A549 (cell line): ENCODE measurements at regions not wholly inside any gene's neighbourhood (a gene's known extent, or its start where the extent isn't known, plus 50 kb on each side); places are given as distances from the start of the nearest gene placed in this dataset.
"Not testable (repeated sequence)": the region's sequence is repeated elsewhere in the genome, so short reads cannot be mapped to it uniquely, and the experiment has no call there.

ENCODE experiments used
- ATAC-seq, 2 experiments: fragments of 200-7000 bp in 1 of 2; fragments of >200 bp in 1 of 2; cut with Nextera tagmentation in 1 of 2; cut with Tn5 transposase in 1 of 2; 3 replicates each; pipeline versions ENCODE4 v1.8.0 to v1.9.1; 2018 to 2020; ENCODE audit warnings: mild to moderate bottlenecking in 1 of 2, moderate library complexity in 1 of 2
- CTCF ChIA-PET: fragments of 300-600 bp; sonication (Branson Sonifier 250); formaldehyde crosslinking; extraction: SDS; loops from one replicate; lab custom pipeline; 2021; ENCODE audit warnings: antibody characterized with exemption, inconsistent platforms; lab: Yijun Ruan, JAX
- POLR2A ChIA-PET: fragments of 350-600 bp; formaldehyde crosslinking; extraction: SDS; loops from one replicate; lab custom pipeline; 2021; ENCODE audit warnings: antibody characterized with exemption, inconsistent platforms; lab: Yijun Ruan, JAX
- DNase-seq, 2 experiments: peaks; one replicate each; pipeline versions ENCODE4 v3.0.0 to v3.0.0-alpha.2; 2011 to 2016; ENCODE audit warnings: low read depth in 1 of 2, low spot score in 1 of 2
- FAIRE-seq: peaks from 2 replicates; lab custom pipeline; 2011; peaks lifted over from hg19 to GRCh38; lab: Jason Lieb, UNC
- H3K27ac ChIP-seq, 2 experiments: fragments of >200 bp; sonication (Bioruptor Twin); formaldehyde crosslinking; 3 replicates each; pipeline ENCODE4 v1.5.1; 2016 to 2017
- H3K4me1 ChIP-seq: fragments of >200 bp; sonication (Bioruptor Twin); formaldehyde crosslinking; 3 replicates; pipeline ENCODE4 v1.6.1; 2016
- H3K4me2 ChIP-seq: fragments of >200 bp; sonication (Bioruptor Twin); formaldehyde crosslinking; 3 replicates; pipeline ENCODE4 v1.6.1; 2016
- H3K4me3 ChIP-seq: fragments of >200 bp; sonication (Bioruptor Twin); formaldehyde crosslinking; 3 replicates; pipeline ENCODE4 v1.5.1; 2016
- H3K9me3 ChIP-seq: fragments of >200 bp; sonication (Bioruptor Twin); formaldehyde crosslinking; 3 replicates; pipeline ENCODE4 v1.6.1; 2016
- BHLHE40 ChIP-seq: IDR thresholded peaks from 2 replicates; pipeline ENCODE4 v1.6.1; 2012; ENCODE audit warnings: low read depth, low read length, inconsistent platforms
- CEBPB ChIP-seq, 2 experiments: fragments of >200 bp in 1 of 2; sonication (Bioruptor Twin) in 1 of 2; formaldehyde crosslinking in 1 of 2; IDR thresholded peaks; 2 replicates each; pipeline ENCODE4 v1.6.1; 2012 to 2016
- EHMT2 ChIP-seq: fragments of 200-600 bp; sonication (generic); IDR thresholded peaks from 2 replicates; pipeline ENCODE4 v1.6.1; 2016; ENCODE audit warnings: antibody characterized with exemption, low read depth, mild to moderate bottlenecking, moderate library complexity
- ELK1 ChIP-seq: fragments of 150-350 bp; IDR thresholded peaks from 2 replicates; pipeline ENCODE4 v1.6.1; 2014; ENCODE audit warnings: low read depth, mild to moderate bottlenecking, low read length
- GATA3 ChIP-seq: IDR thresholded peaks from 2 replicates; pipeline ENCODE4 v1.6.1; 2012; ENCODE audit warnings: borderline replicate concordance
- HMGXB4 ChIP-seq: fragments of 250-450 bp; sonication (Bioruptor Pico); IDR thresholded peaks from 2 replicates; pipeline ENCODE4 v1.5.0; 2021; ENCODE audit warnings: mild to moderate bottlenecking, moderate library complexity, borderline replicate concordance
- HOXB13 ChIP-seq: fragments of 250-450 bp; sonication (Bioruptor Pico); IDR thresholded peaks from 2 replicates; pipeline ENCODE4 v1.5.0; 2020; ENCODE audit warnings: low read depth, mild to moderate bottlenecking, moderate library complexity
- MAX ChIP-seq: IDR thresholded peaks from 2 replicates; pipeline ENCODE4 v1.6.1; 2012
- MYC ChIP-seq: IDR thresholded peaks from 2 replicates; pipeline ENCODE4 v1.6.1; 2012; ENCODE audit warnings: mild to moderate bottlenecking, inconsistent platforms, low read length, improper control_type of control experiment, borderline replicate concordance
- NFE2L2 ChIP-seq: fragments of 150-350 bp; conservative IDR thresholded peaks from 2 replicates; pipeline ENCODE4 v1.6.1; 2014; ENCODE audit warnings: low read length
- PHF8 ChIP-seq: fragments of 200-600 bp; sonication (generic); IDR thresholded peaks from 2 replicates; pipeline ENCODE4 v1.6.1; 2016; ENCODE audit warnings: low read depth, mild to moderate bottlenecking, antibody characterized with exemption, moderate library complexity, borderline replicate concordance
- RAD21 ChIP-seq, 2 experiments: fragments of >200 bp in 1 of 2; sonication (Bioruptor Twin) in 1 of 2; formaldehyde crosslinking in 1 of 2; IDR thresholded peaks in 1 of 2; conservative IDR thresholded peaks in 1 of 2; 2 replicates in 1 of 2; 3 replicates in 1 of 2; pipeline ENCODE4 v1.6.1; 2012 to 2018; ENCODE audit warnings: inconsistent platforms in 1 of 2
- RCOR1 ChIP-seq: fragments of 150-350 bp; IDR thresholded peaks from 2 replicates; pipeline ENCODE4 v1.6.1; 2014; ENCODE audit warnings: antibody characterized with exemption, low read length, low read depth
- RFX5 ChIP-seq: fragments of 450-650 bp; IDR thresholded peaks from 2 replicates; pipeline ENCODE4 v1.7.1; 2014; ENCODE audit warnings: antibody characterized with exemption, mild to moderate bottlenecking, moderate library complexity
- SREBF2 ChIP-seq: fragments of 450-650 bp; IDR thresholded peaks from 2 replicates; pipeline ENCODE4 v1.6.1; 2014; ENCODE audit warnings: mild to moderate bottlenecking, moderate library complexity
- WGBS: methylation state at CpG from one replicate; pipeline ENCODE4 v1.1.6; 2017; ENCODE audit errors: missing lambda C conversion rate; 5-methylcytosine and 5-hydroxymethylcytosine counted together

- Histone ChIP-seq H3K4me2 (no peak overlapping the region), H3K27ac (no peak overlapping the region), H3K4me3 (no peak overlapping the region), H3K4me1 (no peaks in the 10 kb centered on the region), H3K9me3 (no peaks in the 10 kb centered on the region; the same call in 2 of the 3 replicates)
- POLR2A ChIA-PET, result no interaction called here
- CTCF ChIA-PET, result no interaction called here
- FAIRE-seq (no peak), DNase-seq (no peak), ATAC-seq (no peak)
- TF ChIP-seq RAD21 (conservative IDR thresholded peaks at IDR 0.05 in 1 of 2, IDR thresholded peaks at IDR 0.05 in 1 of 2), result no peak
These were observed 485.5 kb downstream of the TMEM135 start for GRCh38 chr11:87523276-87523675.

- H3K4me3 ChIP-seq, result no peak overlapping the region
- DNase-seq (no peak), ATAC-seq (no peak), FAIRE-seq (no peak)
- no peaks in the 10 kb centered on the region for H3K4me1 ChIP-seq
- H3K9me3 ChIP-seq, result no peaks in the 10 kb centered on the region
- WGBS, result 8% methylated on average over 1 of the region's 1 CpG
- ChIA-PET POLR2A (no interaction called here), CTCF (no interaction called here)
- no peak overlapping the region for H3K27ac ChIP-seq
- TF ChIP-seq GATA3 (no peak), RCOR1 (no peak), MYC (no peak), SREBF2 (no peak), HOXB13 (CRISPR knock-in tag) (no peak), PHF8 (no peak), NFE2L2 (no peak), MAX (no peak), EHMT2 (no peak), BHLHE40 (no peak), ELK1 (no peak)
- TF ChIP-seq, all 56 proteins: peak for 0
- no peak overlapping the region for H3K4me2 ChIP-seq
These were observed 480.5 kb downstream of the TMEM135 start for GRCh38 chr11:87518266-87518665.

GRCh38 chr11:87517351-87517750 lies 479.6 kb downstream of the TMEM135 start:
- Histone ChIP-seq H3K4me1 (no peaks in the 10 kb centered on the region), H3K9me3 (no peaks in the 10 kb centered on the region), H3K27ac (no peak overlapping the region)
- DNase-seq (no peak), ATAC-seq (no peak)
- CTCF ChIA-PET, result no interaction called here
- TF ChIP-seq SREBF2, result no peak
- TF ChIP-seq RFX5, result no peak
- no peak for TF ChIP-seq HMGXB4 (CRISPR knock-in tag)
- TF ChIP-seq CEBPB (IDR thresholded peaks at IDR 0.05), result no peak
- TF ChIP-seq, all 56 proteins: peak for 0
- Histone ChIP-seq H3K4me3 (no peak overlapping the region), H3K4me2 (no peak overlapping the region)
- no peak for FAIRE-seq
- POLR2A ChIA-PET, result no interaction called here

GRCh38 chr11:87507722-87508121 lies 470.0 kb downstream of the TMEM135 start:
- H3K4me3 ChIP-seq, CTCF ChIA-PET, FAIRE-seq, H3K4me1 ChIP-seq, H3K9me3 ChIP-seq, H3K4me2 ChIP-seq, DNase-seq, H3K27ac ChIP-seq, ATAC-seq, POLR2A ChIA-PET: not testable (repeated sequence)
- 0% methylated on average over 2 of the region's 2 CpGs for WGBS

- 17% methylated on average over 6 of the region's 6 CpGs for WGBS
- FAIRE-seq, H3K4me1 ChIP-seq, ATAC-seq, H3K9me3 ChIP-seq, H3K4me3 ChIP-seq, POLR2A ChIA-PET, CTCF ChIA-PET, H3K4me2 ChIP-seq, H3K27ac ChIP-seq, DNase-seq: not testable (repeated sequence)
These were observed 469.2 kb downstream of the TMEM135 start for GRCh38 chr11:87506946-87507345.
